GM12878 (cell line): ENCODE measurements at regions not wholly inside any gene's neighbourhood (a gene's known extent, or its start where the extent isn't known, plus 50 kb on each side); places are given as distances from the start of the nearest gene placed in this dataset.

Source experiments
- ATAC-seq: fragments of 200-7000 bp; cut with Tn5 transposase; 3 replicates; pipeline ENCODE4 v1.9.1; 2020; ENCODE audit warnings: mild to moderate bottlenecking, moderate library complexity
- BruUV-seq: library from RNA; stranded (reverse); fragments of 400-500 nt; replicated peaks from 2 replicates; lab custom pipeline; 2021; lab: Mats Ljungman, UMichigan
- CTCF ChIA-PET: fragments of 300-600 bp; sonication (Branson Sonifier 250); formaldehyde crosslinking; extraction: SDS; loops from one replicate; lab custom pipeline; 2021; ENCODE audit warnings: inconsistent platforms; lab: Yijun Ruan, JAX
- POLR2A ChIA-PET: fragments of 350-600 bp; formaldehyde crosslinking; extraction: SDS; loops from one replicate; lab custom pipeline; 2021; ENCODE audit warnings: inconsistent platforms; lab: Charles Lee
- RAD21 ChIA-PET: fragments of 300-600 bp; sonication (Branson Sonifier 250); formaldehyde crosslinking; loops from one replicate; lab custom pipeline; 2023; ENCODE audit warnings: antibody characterized with exemption; ENCODE audit not compliant: unreplicated experiment; lab: Charles Lee
- SMC1A ChIA-PET: fragments of 300-600 bp; sonication (Branson Sonifier 250); formaldehyde crosslinking; loops from one replicate; lab custom pipeline; 2023; ENCODE audit not compliant: unreplicated experiment, uncharacterized antibody; lab: Charles Lee
- DNase-seq: peaks from one replicate; pipeline ENCODE4 v3.0.0-alpha.2; 2011; ENCODE audit warnings: low read depth, low spot score
- FAIRE-seq: peaks from 3 replicates; lab custom pipeline; 2011; peaks lifted over from hg19 to GRCh38; lab: Jason Lieb, UNC
- H2AFZ ChIP-seq: 2 replicates; pipeline ENCODE4 v1.6.0; 2011; ENCODE audit warnings: low read depth, low read length, control low read depth; ENCODE audit not compliant: control insufficient read depth
- H3K27ac ChIP-seq: 2 replicates; pipeline ENCODE4 v1.5.1; 2011; ENCODE audit warnings: control low read depth; ENCODE audit not compliant: control insufficient read depth, insufficient read depth
- H3K27me3 ChIP-seq, 2 experiments: replicated peaks in 1 of 2; 2 replicates each; pipeline versions ENCODE4 v1.6.0 to v1.6.1; 2011; ENCODE audit warnings: low read length in 1 of 2; ENCODE audit not compliant: control insufficient read depth in 2 of 2, insufficient read depth in 2 of 2
- H3K36me3 ChIP-seq, 2 experiments: 2 replicates each; pipeline ENCODE4 v1.5.1; 2011; ENCODE audit warnings: low read length in 1 of 2; ENCODE audit not compliant: control insufficient read depth in 2 of 2, insufficient read depth in 2 of 2
- H3K4me1 ChIP-seq: 2 replicates; pipeline ENCODE4 v1.6.1; 2011; ENCODE audit warnings: mild to moderate bottlenecking, low read length, moderate library complexity, mixed read lengths; ENCODE audit not compliant: control insufficient read depth, insufficient read depth
- H3K4me2 ChIP-seq: 2 replicates; pipeline ENCODE4 v1.6.0; 2011; ENCODE audit warnings: control low read depth; ENCODE audit not compliant: control insufficient read depth, insufficient read depth
- H3K4me3 ChIP-seq: fragments of 200-600 bp; sonication (generic); 2 replicates; pipeline ENCODE4 v1.5.1; 2016
- H3K79me2 ChIP-seq: 2 replicates; pipeline ENCODE4 v1.6.0; 2011; ENCODE audit warnings: low read length; ENCODE audit not compliant: control insufficient read depth, insufficient read depth
- H3K9ac ChIP-seq: 2 replicates; pipeline ENCODE4 v1.8.0; 2011; ENCODE audit warnings: low read length, control low read depth, mixed read lengths; ENCODE audit not compliant: control insufficient read depth, insufficient read depth
- H3K9me3 ChIP-seq: replicated peaks from 3 replicates; pipeline ENCODE4 v1.5.1; 2011; ENCODE audit warnings: mild to moderate bottlenecking, low read length; ENCODE audit not compliant: control insufficient read depth, insufficient read depth
- H4K20me1 ChIP-seq: 2 replicates; pipeline ENCODE4 v1.6.0; 2011; ENCODE audit not compliant: control insufficient read depth, insufficient read depth
- CREM ChIP-seq: IDR thresholded peaks from 2 replicates; pipeline ENCODE4 v1.6.1; 2014; ENCODE audit warnings: antibody characterized with exemption, low read depth
- FOXK2 ChIP-seq: fragments of 450-650 bp; IDR thresholded peaks from 2 replicates; pipeline ENCODE4 v1.6.1; 2017; ENCODE audit warnings: mild to moderate bottlenecking, moderate library complexity
- IRF5 ChIP-seq: fragments of 450-650 bp; IDR thresholded peaks from 2 replicates; pipeline ENCODE4 v1.6.1; 2017; ENCODE audit warnings: borderline replicate concordance
- MEF2A ChIP-seq: IDR thresholded peaks from 2 replicates; pipeline ENCODE4 v1.6.1; 2011; ENCODE audit warnings: low read depth, mild to moderate bottlenecking, low read length, moderate library complexity; ENCODE audit not compliant: insufficient read depth
- NFIC ChIP-seq: IDR thresholded peaks from 2 replicates; pipeline ENCODE4 v1.6.1; 2012; ENCODE audit warnings: low read depth, mild to moderate bottlenecking, inconsistent platforms, low read length, moderate library complexity
- NFYB ChIP-seq: IDR thresholded peaks from 2 replicates; pipeline ENCODE4 v1.6.1; 2011; ENCODE audit warnings: low read depth, mild to moderate bottlenecking, low read length, improper control_type of control experiment, moderate library complexity; ENCODE audit not compliant: insufficient read depth
- RBBP5 ChIP-seq: fragments of 200-600 bp; sonication (generic); conservative IDR thresholded peaks from 2 replicates; pipeline ENCODE4 v1.6.1; 2016
- SRF ChIP-seq, 2 experiments: IDR thresholded peaks; 2 replicates each; pipeline ENCODE4 v1.6.1; 2011; ENCODE audit warnings: low read depth in 2 of 2, low read length in 2 of 2, mild to moderate bottlenecking in 1 of 2, moderate library complexity in 1 of 2
- TARDBP ChIP-seq: IDR thresholded peaks from 2 replicates; pipeline ENCODE4 v1.6.1; 2016; ENCODE audit warnings: borderline replicate concordance
- ZBTB4 ChIP-seq: fragments of 450-650 bp; formaldehyde crosslinking; IDR thresholded peaks from 2 replicates; pipeline ENCODE4 v1.4.0; 2022; ENCODE audit warnings: mild to moderate bottlenecking, moderate library complexity
- ZNF207 ChIP-seq: fragments of 450-650 bp; IDR thresholded peaks from 2 replicates; pipeline ENCODE4 v1.6.1; 2014; ENCODE audit warnings: antibody characterized with exemption, mild to moderate bottlenecking, borderline replicate concordance
- ZNF24 ChIP-seq: fragments of 450-650 bp; IDR thresholded peaks from 2 replicates; pipeline ENCODE4 v1.6.1; 2017; ENCODE audit warnings: antibody characterized with exemption, mild to moderate bottlenecking
- ZNF274 ChIP-seq: IDR thresholded peaks from one replicate; pipeline ENCODE4 v1.8.0; 2011; ENCODE audit not compliant: insufficient read length, insufficient read depth
- in situ Hi-C: fragments of 300-500 bp; cut with MboI; formaldehyde crosslinking; loops from 9 replicates; pipeline ENCODE4 v1.14.3; 2018; ENCODE audit warnings: mixed read lengths
- intact Hi-C: fragments of 100-400 bp; cut with micrococcal nuclease; formaldehyde crosslinking; loops from one replicate; pipeline ENCODE4 v1.14.2; 2022; ENCODE audit not compliant: unreplicated experiment
- TF ChIP-seq, protein P1 (sequence below): IDR thresholded peaks from 2 replicates; pipeline ENCODE4 v1.6.1; 2012; ENCODE audit warnings: low read depth, low read length, improper control_type of control experiment
- TF ChIP-seq, protein P2 (sequence below): fragments of 150-350 bp; IDR thresholded peaks from 2 replicates; pipeline ENCODE4 v1.6.1; 2016; ENCODE audit warnings: low read depth, low read length

DNA sequence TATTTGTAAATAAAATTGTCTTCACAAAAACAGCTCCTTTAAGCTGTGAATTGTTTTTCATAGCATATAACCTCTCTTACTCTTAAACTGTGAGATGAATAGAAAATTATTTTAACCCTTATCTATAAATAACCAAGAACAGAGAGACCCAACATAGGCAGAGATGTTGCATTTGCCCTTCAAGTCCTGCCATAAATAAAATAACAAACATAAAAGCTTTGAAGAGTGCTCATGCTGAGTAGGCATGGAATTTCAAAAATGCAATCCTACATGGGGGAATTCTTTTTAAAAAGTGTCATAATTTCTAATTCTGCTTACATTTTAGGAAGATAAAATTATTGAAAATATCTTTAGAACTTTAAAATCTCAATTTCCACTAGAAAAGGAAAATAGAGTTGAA is 124.1 kb upstream of the FERD3L start:
- in situ Hi-C loops, result no loop called here
- Histone ChIP-seq H2AFZ (no peak overlapping the region), H3K4me2 (no peak overlapping the region), H3K79me2 (no peaks in the 10 kb centered on the region), H3K36me3 (no peaks in the 10 kb centered on the region), H3K4me3 (no peak overlapping the region), H3K27ac (no peak overlapping the region), H3K4me1 (no peaks in the 10 kb centered on the region), H3K27me3 (no peaks in the 10 kb centered on the region), H3K9me3 (no peaks in the 10 kb centered on the region), H3K9ac (no peak overlapping the region), H4K20me1 (no peaks in the 10 kb centered on the region)
- intact Hi-C loops, result no loop called here
- TF ChIP-seq, protein P1, sequence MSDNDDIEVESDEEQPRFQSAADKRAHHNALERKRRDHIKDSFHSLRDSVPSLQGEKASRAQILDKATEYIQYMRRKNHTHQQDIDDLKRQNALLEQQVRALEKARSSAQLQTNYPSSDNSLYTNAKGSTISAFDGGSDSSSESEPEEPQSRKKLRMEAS, result no peak
- TF ChIP-seq NFYB, result no peak
- TF ChIP-seq MEF2A, result no peak
- no peak for TF ChIP-seq SRF (IDR thresholded peaks at IDR 0.05; ENCODE audit: low read depth in 2 of 2, low read length in 2 of 2)
- no peak for TF ChIP-seq NFIC
- no peak for TF ChIP-seq FOXK2
- TF ChIP-seq CREM, result no peak
- TF ChIP-seq RBBP5, result no peak
- TF ChIP-seq, protein P2, sequence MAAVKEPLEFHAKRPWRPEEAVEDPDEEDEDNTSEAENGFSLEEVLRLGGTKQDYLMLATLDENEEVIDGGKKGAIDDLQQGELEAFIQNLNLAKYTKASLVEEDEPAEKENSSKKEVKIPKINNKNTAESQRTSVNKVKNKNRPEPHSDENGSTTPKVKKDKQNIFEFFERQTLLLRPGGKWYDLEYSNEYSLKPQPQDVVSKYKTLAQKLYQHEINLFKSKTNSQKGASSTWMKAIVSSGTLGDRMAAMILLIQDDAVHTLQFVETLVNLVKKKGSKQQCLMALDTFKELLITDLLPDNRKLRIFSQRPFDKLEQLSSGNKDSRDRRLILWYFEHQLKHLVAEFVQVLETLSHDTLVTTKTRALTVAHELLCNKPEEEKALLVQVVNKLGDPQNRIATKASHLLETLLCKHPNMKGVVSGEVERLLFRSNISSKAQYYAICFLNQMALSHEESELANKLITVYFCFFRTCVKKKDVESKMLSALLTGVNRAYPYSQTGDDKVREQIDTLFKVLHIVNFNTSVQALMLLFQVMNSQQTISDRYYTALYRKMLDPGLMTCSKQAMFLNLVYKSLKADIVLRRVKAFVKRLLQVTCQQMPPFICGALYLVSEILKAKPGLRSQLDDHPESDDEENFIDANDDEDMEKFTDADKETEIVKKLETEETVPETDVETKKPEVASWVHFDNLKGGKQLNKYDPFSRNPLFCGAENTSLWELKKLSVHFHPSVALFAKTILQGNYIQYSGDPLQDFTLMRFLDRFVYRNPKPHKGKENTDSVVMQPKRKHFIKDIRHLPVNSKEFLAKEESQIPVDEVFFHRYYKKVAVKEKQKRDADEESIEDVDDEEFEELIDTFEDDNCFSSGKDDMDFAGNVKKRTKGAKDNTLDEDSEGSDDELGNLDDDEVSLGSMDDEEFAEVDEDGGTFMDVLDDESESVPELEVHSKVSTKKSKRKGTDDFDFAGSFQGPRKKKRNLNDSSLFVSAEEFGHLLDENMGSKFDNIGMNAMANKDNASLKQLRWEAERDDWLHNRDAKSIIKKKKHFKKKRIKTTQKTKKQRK, result no peak
- TF ChIP-seq IRF5, result no peak
- TF ChIP-seq ZNF24, result no peak
- TF ChIP-seq ZBTB4 (CRISPR knock-in tag), result no peak
- no peak for TF ChIP-seq ZNF207
- TF ChIP-seq ZNF274, result no peak
- no peak for TF ChIP-seq TARDBP
- DNase-seq, result no peak
- ChIA-PET POLR2A (no interaction called here), SMC1A (interaction anchor here (0.7 to 1.4 kb wide), 2 partner anchors 9 to 362 kb away, joined by 3 read pairs; no protein-coding TSS in a partner anchor), RAD21 (no interaction called here), CTCF (no interaction called here)
- no TSS peak for BruUV-seq
- ATAC-seq, result no peak
- no peak for FAIRE-seq
